NB4 (cell line): ENCODE measurements at regions not wholly inside any gene's neighbourhood (a gene's known extent, or its start where the extent isn't known, plus 50 kb on each side); places are given as distances from the start of the nearest gene placed in this dataset.

Source experiments
- CTCF ChIP-seq: IDR thresholded peaks from one replicate; pipeline ENCODE4 v1.5.1; 2012; ENCODE audit warnings: low read depth, low read length
- MYC ChIP-seq: IDR thresholded peaks from 2 replicates; pipeline ENCODE4 v1.6.1; 2011; ENCODE audit warnings: low read depth, low read length
- POLR2A ChIP-seq: IDR thresholded peaks from 2 replicates; pipeline ENCODE4 v1.6.1; 2011; ENCODE audit warnings: mild to moderate bottlenecking; ENCODE audit not compliant: insufficient read length; ENCODE audit errors: extremely low read depth

GRCh38 chr3:98712726-98713125 is 50.4 kb upstream of the ST3GAL6 start:
- no peak for TF ChIP-seq POLR2A
- no peak for TF ChIP-seq CTCF
- TF ChIP-seq MYC, result no peak
